ENCODE measurements at regions not wholly inside any gene's neighbourhood (a gene's known extent, or its start where the extent isn't known, plus 50 kb on each side); places are given as distances from the start of the nearest gene placed in this dataset.
"Not testable (repeated sequence)": the region's sequence is repeated elsewhere in the genome, so short reads cannot be mapped to it uniquely, and the experiment has no call there.

DNA sequence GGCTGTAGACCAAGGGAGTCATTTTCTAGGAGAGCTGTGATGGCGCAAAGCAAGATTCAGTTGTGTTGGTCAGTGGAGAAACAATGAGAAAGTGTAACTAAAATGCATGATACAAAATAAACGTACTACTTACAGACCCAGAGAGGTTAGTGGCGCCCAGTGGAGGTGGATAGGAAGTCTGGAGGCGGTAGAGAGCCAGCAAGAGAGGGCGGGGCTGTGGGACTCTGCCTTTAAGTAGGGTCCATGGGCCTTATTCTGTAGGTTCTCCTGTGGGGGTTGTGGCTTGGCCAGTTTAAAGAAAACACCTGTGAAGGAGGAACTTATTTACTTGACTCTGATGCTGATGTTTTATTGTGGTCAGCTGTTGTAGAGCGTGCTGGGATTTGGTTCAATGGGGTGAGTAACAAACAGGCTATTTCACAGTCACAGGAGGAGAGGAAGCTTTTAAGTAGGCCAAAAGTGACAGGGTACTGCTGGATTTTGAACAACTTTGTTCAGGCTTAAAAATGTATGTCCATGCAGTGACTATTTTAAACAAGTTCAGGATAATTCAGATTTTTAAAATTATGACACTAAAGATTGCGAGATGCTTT is 1097.7 kb downstream of the TMTC2 start:
- no peak for DNase-seq

DNA sequence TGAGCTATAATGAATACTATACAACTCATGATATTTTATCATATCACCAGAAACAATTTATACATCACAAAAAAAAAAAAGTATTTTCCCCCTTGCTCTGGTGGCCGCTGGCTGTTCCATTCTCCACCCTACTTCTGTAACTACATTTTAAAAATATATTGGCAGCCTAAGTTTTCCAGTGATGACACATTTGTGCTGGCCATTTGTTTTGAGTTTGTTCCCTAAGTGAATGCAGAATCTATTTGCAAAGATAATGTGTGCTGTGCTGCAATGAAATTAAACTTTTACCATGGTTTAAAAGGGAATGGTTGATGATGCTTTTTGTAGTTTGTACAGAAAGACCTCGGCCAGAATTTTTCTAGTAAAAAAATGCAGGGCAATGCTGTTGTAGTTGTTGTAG is 1092.8 kb downstream of the TMTC2 start:
- no peak for DNase-seq

DNA sequence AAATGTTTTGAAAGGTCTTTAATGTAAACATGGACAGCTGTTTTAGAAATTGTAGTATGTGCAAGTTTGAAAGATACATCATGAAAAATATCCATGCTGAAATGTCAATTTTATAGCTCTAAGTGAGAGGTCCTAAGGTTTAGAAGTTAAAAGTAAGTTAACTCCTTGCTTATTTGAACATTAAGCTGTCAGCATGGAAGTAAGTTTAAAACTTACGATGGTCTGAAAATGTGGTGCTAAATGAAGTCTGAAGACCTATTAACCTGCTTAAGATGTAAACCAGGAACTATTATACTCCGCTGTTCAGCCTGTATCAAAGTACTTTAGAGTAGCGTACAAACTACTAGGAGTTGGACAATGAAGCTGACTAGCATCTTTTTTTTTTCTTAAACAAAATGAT is 1082.4 kb downstream of the TMTC2 start:
- DNase-seq, result no peak

DNA sequence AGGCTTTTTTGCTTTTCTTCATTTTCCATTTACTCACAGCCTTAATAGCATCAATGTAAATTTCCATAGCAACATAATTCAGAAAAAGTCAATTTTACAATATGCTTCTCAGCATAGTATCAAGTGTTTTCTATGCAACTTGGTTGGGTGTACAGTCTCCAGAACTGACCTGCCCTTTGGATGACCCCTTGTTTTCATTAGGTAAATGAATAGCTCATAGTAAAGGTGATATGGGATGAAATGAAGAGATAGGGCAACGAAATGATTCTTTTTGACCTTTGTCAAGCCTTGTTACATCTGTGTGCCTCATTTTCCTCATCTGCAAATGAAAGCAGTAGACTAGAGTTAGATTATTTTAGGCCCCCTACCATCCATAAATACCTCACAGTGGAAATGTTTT is 1081.0 kb downstream of the TMTC2 start:
- DNase-seq, result no peak

DNA sequence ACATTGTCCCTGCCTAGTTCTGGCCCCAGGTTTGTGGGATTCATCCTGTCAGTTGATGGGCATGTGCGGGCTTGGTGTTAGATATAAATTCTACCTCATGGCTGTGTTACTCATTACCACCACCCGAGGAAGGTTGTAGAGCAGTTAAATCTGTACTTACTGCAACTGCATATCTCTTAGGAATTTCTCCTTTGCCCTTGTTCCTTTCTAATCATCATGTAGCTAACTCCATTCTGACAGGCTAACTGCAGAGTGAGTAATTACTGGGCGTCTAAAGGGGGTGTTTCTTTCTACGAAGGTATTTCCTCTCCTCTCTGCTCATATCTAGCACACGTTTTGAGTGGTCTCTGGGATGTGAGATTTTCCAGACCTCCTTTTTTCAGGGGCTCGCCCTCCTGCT is 1076.7 kb downstream of the TMTC2 start:
- DNase-seq, result no peak

DNA sequence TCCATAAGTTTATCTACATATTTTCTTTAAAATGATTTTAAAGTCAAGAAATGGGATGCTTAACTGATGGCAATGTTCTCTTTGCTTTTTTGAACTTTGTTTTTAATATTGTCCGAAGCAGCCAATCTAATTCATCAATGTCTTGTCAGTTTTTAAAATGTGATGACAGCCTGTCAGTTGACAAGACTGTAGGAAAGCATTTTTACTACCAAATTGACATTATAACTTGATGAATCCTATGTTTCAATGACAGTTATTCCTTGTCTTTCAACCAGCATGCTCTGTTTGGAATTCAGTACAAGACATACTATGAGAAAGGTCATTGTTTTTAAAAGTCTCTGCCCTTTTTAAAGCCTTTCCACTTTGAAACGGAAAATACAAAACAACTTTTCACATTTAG is 1073.2 kb downstream of the TMTC2 start:
- DNase-seq, result no peak

DNA sequence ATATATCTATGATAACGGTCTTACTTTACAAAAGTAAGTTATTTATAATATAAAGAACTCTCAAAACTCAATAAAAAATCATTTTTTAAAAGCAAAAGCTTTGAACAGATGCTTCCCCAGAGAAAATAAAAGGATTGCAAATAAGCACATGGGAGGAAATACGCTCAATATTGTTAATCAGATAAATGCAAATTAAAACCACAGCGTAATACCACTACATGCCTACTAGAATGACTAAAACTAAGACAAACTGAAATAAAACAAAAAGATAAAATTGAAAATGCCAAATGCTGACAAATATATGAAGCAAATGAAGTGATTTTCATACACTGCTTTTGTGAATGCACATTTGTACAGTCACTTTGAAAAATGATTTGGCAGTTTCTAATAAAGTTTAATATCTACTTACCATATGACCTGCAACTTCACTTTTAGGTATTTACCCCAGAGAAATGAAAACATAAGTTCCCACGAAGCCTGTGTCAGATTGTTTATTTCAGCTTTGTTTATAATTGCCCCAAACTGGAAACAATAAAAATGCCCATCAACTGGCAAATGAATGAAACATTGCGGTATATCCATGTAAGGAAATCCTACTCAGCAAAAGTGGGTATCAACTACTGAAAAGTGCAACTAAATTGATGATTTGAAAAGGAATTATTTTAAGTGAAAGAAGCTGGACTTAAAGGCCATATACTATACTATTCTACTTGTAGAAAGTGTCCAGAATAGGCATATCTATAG is 1072.4 kb downstream of the TMTC2 start:
- DNase-seq, result no peak

DNA sequence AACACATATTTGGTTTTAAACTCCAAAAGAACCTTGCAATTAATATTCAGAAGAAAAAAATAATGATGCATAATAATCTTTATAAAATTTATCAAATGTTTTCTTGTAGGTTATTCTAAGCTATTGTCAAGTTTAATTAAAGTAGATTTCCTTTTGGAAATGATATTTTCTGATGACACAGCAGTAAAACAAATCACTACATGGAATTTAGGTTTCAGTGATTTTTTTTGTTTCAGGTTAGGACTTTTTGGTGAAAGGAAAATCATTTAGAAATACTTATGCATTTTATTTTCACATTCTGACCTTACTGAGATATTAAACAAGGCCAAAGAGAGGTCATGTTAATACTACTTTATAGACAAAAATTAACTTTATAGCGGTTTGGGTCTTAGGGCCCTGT is 1067.2 kb downstream of the TMTC2 start:
- DNase-seq, result no peak

DNA sequence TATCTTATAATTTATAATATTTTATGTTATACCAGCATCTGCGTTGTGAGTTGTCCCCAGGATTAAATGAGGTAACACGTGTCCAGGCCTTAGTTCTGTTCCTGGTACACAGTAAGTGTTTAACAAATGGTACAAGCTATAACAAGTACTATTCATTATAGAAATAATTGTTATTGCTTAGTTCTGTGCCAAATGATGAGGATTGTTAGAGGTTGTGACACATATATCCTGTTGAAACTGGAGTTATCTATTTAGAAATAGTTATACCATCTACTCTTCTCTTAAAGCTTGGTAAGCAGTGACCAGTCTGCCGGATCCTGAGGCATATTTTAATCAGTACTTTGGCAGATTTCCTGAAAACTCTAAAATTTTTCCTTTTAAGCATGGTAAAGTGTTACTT is 1066.5 kb downstream of the TMTC2 start:
- DNase-seq, result no peak

DNA sequence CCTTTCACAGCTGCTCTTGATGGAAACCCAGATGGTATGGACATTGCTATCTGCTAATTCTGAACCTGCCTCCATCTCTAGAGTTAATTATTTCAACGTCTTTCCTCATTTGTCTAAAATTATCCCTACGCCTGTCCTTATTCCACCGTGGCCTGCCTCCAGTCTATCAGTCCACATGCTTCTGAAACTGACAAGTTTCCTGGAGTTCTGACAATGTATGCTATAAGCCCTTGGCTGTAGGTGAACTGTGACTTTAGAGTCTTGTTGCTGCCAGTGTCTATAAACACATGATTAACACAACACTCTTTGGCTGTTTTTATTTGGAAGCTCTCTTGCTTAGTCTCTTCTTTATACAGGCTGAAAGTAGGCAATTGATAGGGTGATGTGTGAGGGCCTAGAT is 1052.9 kb downstream of the TMTC2 start:
- DNase-seq, result no peak

DNA sequence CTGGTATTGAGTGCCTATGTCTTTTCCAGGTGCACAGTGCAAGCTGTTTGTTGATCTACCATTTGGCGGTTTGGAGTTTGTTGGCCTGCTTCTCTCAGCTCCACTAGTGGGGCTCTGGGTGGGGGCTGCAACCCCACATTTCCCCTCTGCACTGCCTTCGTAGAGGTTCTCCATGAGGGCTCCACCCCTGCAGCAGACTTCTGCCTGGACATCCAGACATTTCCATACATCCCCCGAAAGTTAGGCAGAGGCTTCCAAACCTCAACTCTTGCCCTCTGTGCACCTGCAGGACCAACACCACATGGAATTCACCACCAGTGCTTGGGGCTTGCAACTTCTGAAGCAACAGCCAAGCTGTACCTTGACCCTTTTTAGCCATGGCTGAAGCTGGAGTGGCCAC is 1024.1 kb downstream of the TMTC2 start:
- DNase-seq, result no peak

DNA sequence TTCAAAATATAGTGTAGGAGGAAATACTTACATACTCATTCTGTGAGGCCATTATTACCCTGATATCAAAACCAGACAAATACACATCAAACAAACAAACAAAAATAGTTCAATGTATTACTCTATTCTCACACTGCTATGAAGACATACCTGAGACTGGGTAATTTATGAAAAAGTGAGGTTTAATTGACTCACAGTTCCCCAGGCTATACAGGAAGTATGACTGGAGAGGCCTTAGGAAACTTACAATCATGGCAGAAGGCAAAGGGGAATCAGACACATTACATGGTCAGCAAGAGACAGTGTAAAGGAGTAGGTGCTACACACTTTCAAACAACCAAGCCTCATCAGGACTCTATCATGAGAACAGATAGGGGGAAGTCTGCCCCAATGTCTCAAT is 1023.2 kb downstream of the TMTC2 start:
- no peak for DNase-seq

DNA sequence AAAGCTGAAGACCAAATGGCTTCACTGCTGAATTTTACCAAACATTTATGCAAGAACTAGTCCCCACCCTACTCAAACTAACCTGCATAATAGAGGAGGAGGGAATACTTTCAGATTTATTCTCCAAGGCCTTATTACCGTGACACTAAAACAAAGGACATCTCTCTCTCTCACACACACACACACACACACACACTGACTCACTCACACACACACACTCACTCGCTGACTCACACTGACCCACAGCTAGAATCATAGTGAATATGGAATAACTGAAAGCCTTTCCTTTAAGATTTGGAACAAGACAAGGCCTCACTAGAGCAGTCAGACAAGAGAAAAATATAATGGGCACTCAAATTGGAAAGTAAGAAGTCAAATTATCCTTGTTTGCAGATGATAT is 1014.1 kb downstream of the TMTC2 start:
- DNase-seq, result no peak

DNA sequence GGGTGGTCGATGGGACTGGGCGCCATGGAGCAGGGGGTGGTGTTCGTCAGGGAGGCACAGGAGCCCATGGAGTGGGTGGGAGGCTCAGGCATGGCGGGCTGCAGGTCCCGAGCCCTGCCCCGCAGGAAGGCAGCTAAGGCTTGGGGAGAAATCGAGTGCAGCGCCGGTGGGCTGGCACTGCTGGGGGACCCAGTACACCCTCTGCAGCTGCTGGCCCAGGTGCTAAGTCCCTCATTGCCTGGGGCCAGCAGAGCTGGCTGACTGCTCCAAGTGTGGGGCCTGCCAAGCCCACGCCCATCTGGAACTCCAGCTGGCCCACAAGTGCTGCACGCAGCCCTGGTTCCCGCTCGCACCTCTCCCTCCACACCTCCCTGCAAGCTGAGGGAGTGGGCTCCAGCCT is 1009.6 kb downstream of the TMTC2 start:
- DNase-seq, result not testable (repeated sequence)

DNA sequence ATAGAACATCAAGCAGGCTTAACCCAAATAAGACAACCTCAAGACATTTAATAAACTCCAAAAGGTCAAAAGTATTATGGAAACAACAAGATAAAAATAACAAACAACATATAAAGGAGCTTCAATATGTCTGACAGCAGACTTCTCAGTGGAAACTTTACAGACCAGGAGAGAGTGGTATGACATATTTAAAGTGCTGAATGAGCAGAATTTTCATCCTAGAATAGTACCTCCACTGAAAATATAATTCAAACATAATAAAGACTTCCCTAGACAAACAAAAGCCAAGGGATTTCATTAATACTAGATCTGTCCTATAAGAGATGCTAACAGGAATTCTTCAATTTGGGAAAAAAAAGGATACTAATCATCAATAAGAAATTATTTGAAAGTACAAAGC is 1005.0 kb downstream of the TMTC2 start:
- DNase-seq, result no peak

DNA sequence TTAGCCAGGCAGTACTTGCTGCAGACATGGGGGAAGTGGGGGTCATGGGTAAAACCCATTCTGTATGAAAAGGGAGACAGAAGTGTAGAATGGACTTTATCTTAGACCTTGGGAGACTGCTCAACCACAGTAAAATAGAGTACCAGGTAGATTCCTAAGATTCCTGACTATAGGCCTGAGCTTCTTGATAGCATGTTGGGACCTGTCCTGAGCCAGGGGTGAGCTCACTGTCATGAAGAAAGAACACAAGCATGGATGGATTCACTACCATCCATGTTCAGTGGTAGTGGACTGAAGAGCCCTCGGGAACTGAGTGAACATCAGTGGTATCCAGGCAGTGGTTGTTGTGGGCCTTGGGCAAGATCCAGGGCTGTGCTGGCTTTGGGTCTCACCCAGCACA is 1003.8 kb downstream of the TMTC2 start:
- DNase-seq, result no peak

DNA sequence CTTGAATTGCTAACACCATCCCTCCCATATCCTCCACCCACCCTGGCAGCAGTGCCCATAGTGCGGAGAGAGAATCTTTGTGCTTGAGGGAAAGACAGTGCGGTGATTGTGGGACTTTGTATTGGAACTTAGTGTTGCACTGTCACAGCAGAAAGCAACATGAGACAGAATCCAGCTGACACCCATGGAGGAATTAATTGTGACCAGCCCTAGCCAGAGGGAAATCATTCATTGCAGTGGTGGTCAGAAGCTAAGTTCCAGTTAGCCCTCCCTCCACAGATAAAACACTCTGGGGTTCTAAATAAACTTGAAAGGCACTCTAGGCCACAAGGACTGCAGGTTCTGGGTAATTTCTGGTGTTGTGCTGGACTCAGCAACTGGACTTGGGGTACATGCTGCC is 1002.6 kb downstream of the TMTC2 start:
- DNase-seq, result no peak

DNA sequence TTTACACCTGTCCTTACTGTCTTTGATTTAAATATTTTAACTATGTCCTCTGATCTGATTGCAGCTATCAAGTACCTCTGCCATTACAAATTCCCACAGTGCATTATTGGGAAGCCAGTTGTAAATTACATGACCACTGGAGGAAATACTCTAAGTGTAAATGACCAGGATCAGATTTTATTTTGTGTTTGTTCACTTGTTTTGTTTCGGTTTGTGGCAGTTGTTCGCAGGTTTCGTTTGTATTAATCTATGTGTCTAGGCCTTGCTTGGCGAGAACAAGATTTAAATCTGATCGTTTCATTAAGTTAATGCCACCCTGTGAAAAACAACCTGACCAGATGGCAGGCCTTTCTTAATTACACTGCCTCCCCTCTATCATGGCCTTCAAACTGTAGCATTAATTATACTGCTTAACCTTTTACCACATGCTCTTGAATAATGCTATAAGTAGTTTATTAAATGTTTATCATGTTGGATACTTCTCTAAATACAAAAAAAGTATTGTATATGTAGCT is 990.1 kb downstream of the TMTC2 start:
- no peak for DNase-seq

DNA sequence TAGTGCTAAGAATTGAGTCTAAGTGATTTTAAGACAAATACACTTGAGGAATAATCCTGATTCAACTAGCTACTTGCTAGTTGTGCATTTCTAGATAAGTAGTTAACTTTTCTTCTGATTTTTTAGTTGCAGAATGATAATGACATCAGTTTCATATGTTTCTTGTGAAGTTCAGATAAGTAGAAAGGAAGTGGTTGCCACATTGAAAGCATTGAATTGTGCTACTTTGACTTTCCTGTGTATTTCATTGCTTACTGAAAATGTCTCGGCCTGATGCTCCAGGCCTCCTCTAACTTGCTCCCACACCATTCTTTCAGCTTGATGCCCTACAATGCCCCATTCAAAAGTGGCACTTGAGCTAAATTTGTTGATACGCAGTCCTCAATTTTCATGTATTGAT is 980.0 kb downstream of the TMTC2 start:
- no peak for DNase-seq

DNA sequence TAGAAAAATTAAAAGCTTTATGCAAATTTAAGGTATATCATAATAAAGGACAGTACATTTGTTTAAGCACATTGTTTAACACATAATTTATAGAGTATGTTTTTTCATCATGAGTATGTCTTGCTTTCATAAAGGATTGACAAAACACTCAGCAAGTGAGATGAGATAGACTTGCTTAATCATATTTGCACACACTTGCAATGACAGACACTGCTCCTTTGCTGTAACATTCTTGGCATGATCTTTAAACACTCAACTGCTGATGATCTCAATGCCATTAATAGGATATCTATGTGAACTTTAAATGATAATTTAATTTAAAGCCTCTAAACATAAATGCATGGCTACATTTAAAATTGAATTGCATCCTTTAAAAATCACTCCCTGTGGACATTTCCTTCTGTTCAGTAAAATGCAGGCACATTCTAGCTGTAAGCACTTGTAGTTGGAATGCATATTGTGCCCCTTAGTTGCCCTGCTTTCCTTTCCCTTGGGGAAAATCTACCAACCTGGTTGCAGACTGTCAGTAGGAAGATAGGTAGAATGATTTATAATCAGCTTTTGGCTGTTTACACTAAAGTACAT is 979.0 kb downstream of the TMTC2 start:
- no peak for DNase-seq

DNA sequence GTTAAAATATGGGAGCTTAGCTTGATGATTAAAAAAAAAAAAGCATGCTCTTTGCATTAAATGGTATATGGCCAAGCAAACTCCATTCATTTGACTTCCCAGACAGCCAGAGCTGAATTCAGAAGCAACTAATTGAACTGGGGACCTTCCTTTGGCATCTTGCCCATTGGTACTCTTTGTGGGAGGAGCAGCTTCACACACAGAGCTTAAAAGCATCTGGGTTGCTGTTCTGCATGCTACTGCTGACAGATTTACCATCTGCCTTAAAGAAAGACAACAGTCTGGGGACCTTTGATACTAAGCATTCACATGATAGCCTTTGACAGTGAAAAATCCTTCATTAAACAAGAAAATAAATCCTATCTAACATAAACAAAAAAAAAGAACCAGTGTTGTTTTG is 977.9 kb downstream of the TMTC2 start:
- DNase-seq, result no peak

DNA sequence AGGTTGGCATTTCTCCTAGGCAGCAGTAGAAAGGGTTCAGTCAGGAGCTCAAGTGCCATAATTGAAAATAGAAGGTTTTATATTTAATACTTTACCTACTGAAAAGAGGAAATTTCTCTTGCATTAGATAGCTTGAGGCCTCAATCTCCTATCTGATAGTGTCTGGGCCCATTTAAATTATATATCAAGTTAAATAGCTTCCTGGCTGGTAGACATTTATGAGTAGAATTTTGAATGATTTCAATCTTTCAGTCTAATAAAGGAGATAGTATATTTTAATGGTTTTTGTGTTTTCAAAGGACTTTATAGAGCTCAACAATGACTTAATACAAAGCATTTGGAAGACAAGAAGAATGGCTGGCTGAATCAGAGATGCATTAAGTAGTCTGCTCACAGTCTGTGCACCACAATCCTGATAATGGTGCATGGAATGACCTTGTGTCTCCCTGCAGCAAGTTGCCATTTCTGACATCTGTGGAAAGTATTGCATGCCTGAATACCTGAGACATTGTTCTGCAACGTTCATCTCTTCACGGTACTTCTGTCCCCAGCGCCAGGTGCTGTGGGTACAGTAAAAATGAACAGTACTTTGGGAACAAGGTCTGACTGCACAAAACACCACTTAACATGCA is 974.1 kb downstream of the TMTC2 start:
- no peak for DNase-seq

DNA sequence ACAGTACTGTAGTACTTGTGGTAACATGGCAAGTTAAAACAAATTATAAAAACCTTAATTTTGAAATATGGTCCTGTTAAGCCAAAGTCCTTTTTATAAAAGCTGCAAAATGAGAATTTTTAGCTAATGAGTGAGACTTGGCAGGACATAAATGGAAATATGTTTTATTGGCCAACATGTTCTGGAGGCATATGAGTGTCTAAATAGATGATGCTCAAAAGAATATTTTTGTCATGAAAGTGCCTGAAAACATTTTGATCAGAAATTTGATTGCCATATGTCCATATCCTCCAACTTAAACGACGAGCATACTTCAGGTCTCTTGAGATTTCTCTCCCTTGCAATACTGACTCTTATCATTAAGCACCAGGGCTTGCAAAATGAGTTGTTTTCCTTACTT is 972.6 kb downstream of the TMTC2 start:
- DNase-seq, result no peak

DNA sequence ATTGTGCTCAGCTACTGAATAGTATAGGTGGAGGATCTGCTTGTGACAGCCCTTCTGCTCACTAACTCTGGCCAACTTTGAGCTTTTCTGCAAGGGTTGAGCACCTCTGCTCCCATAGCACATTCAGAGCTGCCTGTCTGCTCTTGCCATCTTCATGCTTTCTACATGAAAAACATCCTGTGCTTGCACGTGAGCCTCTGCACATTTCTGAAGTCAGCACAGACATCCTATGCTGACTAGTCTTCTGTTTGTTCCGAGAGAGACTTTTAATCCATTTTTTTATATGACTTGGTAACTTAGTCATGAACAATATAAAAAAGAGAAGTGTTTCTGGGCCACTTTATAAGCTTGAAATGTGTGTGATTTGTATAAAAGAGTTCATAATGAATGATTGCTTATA is 969.3 kb downstream of the TMTC2 start:
- no peak for DNase-seq
